GM12892 (cell line): ENCODE measurements at regions not wholly inside any gene's neighbourhood (a gene's known extent, or its start where the extent isn't known, plus 50 kb on each side); places are given as distances from the start of the nearest gene placed in this dataset.

Experiments used
- POLR2A ChIP-seq: IDR thresholded peaks from 2 replicates; pipeline ENCODE4 v1.6.1; 2011; ENCODE audit warnings: low read depth, low read length, control low read depth
- POLR2AphosphoS5 ChIP-seq: IDR thresholded peaks from 2 replicates; pipeline ENCODE4 v1.6.1; 2011; ENCODE audit warnings: low read depth, low read length, control low read depth
- TAF1 ChIP-seq: IDR thresholded peaks from 2 replicates; pipeline ENCODE4 v1.6.1; 2011; ENCODE audit warnings: low read depth, mild to moderate bottlenecking, control low read depth, low read length, borderline replicate concordance

GRCh38 chr2:129883121-129883520 lies 96.3 kb upstream of the RAB6C start:
- TF ChIP-seq POLR2A (no peak), POLR2AphosphoS5 (no peak), TAF1 (no peak)
